ENCODE measurements at regions not wholly inside any gene's neighbourhood (a gene's known extent, or its start where the extent isn't known, plus 50 kb on each side); places are given as distances from the start of the nearest gene placed in this dataset.

- intact Hi-C loops (cut with DNase I, micrococcal nuclease), result no loop called here
- peaks cover 6% of the 10 kb centered on the region for H3K9me3 Mint-ChIP-seq
- CTCF ChIA-PET, result no interaction called here
These were observed 60.1 kb upstream of the BNC2 start for GRCh38 chr9:16930578-16930977.

DNA sequence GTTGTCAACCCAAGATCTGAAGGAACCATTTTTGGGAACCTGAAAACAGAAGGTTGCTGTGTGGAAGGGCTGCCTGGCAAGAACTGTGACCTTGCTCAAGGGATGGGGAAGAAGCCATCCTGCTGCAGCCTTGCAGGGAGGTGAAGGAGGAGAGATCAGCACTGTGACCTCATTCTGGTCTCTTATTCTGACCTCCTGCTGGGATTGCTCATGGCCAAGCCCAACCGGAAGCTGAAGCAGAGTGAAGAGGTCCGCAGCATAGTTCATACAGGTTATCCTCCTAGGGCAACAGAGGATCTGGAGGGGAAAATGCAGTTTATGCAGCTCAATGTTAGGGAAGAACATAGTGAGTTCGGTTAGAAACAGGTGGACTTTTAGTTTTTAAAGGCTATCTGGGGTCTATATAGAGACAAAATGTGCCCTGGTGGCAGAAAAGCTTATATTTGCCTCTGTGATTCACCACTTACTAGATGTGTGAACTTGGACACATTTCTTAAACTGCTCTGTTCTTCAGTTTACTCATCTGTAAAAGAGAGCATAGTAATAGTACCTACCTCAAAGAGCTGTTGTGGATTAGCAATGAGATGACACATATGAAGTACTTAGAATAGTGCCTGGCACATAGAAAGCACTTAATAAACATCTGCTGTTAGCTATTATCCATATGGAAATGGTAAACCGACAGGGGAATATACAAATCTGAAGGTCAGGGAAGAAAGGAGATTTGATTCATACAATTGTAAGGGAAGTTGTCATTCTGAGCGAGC lies 57.9 kb upstream of the BNC2 start:
- DNase-seq, result no peak
- no peaks in the 10 kb centered on the region for H3K27me3 ChIP-seq (ENCODE audit: control insufficient read depth in 1 of 2, insufficient read depth in 2 of 2, low read length in 2 of 2)
- H3K9me3 ChIP-seq (ENCODE audit: control insufficient read depth in 1 of 2, insufficient read depth in 1 of 2, low read length in 2 of 2), result peaks cover 0 to 31% of the 10 kb centered on the region in 2 experiments
- Mint-ChIP-seq H3K4me1 (ENCODE audit: low read depth) (no peaks in the 10 kb centered on the region), H3K36me3 (ENCODE audit: low read depth) (no peaks in the 10 kb centered on the region), H3K4me3 (no peak overlapping the region), H3K27ac (no peak overlapping the region), H3K9me3 (peaks cover 2% of the 10 kb centered on the region), H3K27me3 (no peaks in the 10 kb centered on the region)
- CTCF ChIA-PET, result no interaction called here
- no peak overlapping the region for H3K4me3 ChIP-seq (ENCODE audit: low read length)
- POLR2A ChIA-PET, result no interaction called here
- intact Hi-C loops (cut with DNase I, micrococcal nuclease), result no loop called here
- H3K27ac ChIP-seq (ENCODE audit: low read depth in 1 of 2, low read length in 2 of 2), result no peak overlapping the region
- TF ChIP-seq, protein P1, sequence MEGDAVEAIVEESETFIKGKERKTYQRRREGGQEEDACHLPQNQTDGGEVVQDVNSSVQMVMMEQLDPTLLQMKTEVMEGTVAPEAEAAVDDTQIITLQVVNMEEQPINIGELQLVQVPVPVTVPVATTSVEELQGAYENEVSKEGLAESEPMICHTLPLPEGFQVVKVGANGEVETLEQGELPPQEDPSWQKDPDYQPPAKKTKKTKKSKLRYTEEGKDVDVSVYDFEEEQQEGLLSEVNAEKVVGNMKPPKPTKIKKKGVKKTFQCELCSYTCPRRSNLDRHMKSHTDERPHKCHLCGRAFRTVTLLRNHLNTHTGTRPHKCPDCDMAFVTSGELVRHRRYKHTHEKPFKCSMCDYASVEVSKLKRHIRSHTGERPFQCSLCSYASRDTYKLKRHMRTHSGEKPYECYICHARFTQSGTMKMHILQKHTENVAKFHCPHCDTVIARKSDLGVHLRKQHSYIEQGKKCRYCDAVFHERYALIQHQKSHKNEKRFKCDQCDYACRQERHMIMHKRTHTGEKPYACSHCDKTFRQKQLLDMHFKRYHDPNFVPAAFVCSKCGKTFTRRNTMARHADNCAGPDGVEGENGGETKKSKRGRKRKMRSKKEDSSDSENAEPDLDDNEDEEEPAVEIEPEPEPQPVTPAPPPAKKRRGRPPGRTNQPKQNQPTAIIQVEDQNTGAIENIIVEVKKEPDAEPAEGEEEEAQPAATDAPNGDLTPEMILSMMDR (IDR thresholded peaks at IDR 0.05), result no peak
- H3K36me3 ChIP-seq (ENCODE audit: insufficient read depth, low read length), result no peaks in the 10 kb centered on the region
- no peak for ATAC-seq (ENCODE audit: poor library complexity)
- H3K4me1 ChIP-seq (ENCODE audit: insufficient read depth, low read length), result no peaks in the 10 kb centered on the region

More at GRCh38 chr9:16930578-16930977, 60.1 kb upstream of the BNC2 start:
- TF ChIP-seq, protein P1 (IDR thresholded peaks at IDR 0.05), result no peak
- Histone ChIP-seq H3K9me3 (ENCODE audit: control insufficient read depth in 1 of 2, insufficient read depth in 1 of 2, low read length in 2 of 2) (peaks cover 0 to 28% of the 10 kb centered on the region in 2 experiments), H3K27me3 (ENCODE audit: control insufficient read depth in 1 of 2, insufficient read depth in 2 of 2, low read length in 2 of 2) (no peaks in the 10 kb centered on the region), H3K27ac (ENCODE audit: low read depth in 1 of 2, low read length in 2 of 2) (no peak overlapping the region), H3K4me3 (ENCODE audit: low read length) (no peak overlapping the region), H3K4me1 (ENCODE audit: insufficient read depth, low read length) (no peaks in the 10 kb centered on the region), H3K36me3 (ENCODE audit: insufficient read depth, low read length) (no peaks in the 10 kb centered on the region)
- Mint-ChIP-seq H3K27me3 (no peaks in the 10 kb centered on the region), H3K27ac (no peak overlapping the region), H3K36me3 (ENCODE audit: low read depth) (no peaks in the 10 kb centered on the region), H3K4me1 (ENCODE audit: low read depth) (no peaks in the 10 kb centered on the region), H3K4me3 (no peak overlapping the region)
- DNase-seq, result no peak
- POLR2A ChIA-PET, result no interaction called here
- no peak for ATAC-seq (ENCODE audit: poor library complexity)

DNA sequence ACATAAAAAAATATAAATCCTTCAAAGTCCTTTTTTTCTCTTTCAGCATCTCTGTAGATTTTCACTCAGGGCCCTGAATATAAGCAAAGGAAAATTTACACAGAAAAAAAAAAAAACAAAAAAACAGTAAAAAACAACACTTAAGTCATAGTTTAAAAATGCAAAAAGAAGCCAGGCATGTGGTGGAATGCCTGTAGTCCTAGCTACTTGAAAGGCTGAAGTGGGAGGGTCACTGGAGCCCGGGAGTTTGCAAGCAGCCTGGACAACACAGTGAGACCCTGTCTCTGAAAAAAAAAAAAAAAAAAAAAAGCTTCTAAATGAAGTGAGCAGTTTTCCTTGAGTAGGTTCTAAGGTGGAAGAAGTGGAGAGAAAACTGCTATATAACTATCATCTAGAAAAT lies 55.0 kb upstream of the BNC2 start:
- intact Hi-C loops (cut with DNase I, micrococcal nuclease), result no loop called here
- Mint-ChIP-seq H3K36me3 (ENCODE audit: low read depth) (no peaks in the 10 kb centered on the region), H3K9me3 (peaks cover 2% of the 10 kb centered on the region), H3K27me3 (no peaks in the 10 kb centered on the region), H3K4me3 (no peak overlapping the region), H3K27ac (no peak overlapping the region), H3K4me1 (ENCODE audit: low read depth) (no peaks in the 10 kb centered on the region)
- no peaks in the 10 kb centered on the region for H3K36me3 ChIP-seq (ENCODE audit: insufficient read depth, low read length)
- peaks cover 0 to 23% of the 10 kb centered on the region in 2 experiments for H3K9me3 ChIP-seq (ENCODE audit: control insufficient read depth in 1 of 2, insufficient read depth in 1 of 2, low read length in 2 of 2)
- ChIA-PET CTCF (no interaction called here), POLR2A (no interaction called here)
- ATAC-seq (ENCODE audit: poor library complexity) (no peak), DNase-seq (no peak)
- no peak overlapping the region for H3K27ac ChIP-seq (ENCODE audit: low read depth in 1 of 2, low read length in 2 of 2)
- H3K4me1 ChIP-seq (ENCODE audit: insufficient read depth, low read length), result no peaks in the 10 kb centered on the region
- no peaks in the 10 kb centered on the region for H3K27me3 ChIP-seq (ENCODE audit: control insufficient read depth in 1 of 2, insufficient read depth in 2 of 2, low read length in 2 of 2)
- no peak overlapping the region for H3K4me3 ChIP-seq (ENCODE audit: low read length)
- TF ChIP-seq, protein P1 (IDR thresholded peaks at IDR 0.05), result no peak
